ENCODE measurements at regions not wholly inside any gene's neighbourhood (a gene's known extent, or its start where the extent isn't known, plus 50 kb on each side); places are given as distances from the start of the nearest gene placed in this dataset.

DNA sequence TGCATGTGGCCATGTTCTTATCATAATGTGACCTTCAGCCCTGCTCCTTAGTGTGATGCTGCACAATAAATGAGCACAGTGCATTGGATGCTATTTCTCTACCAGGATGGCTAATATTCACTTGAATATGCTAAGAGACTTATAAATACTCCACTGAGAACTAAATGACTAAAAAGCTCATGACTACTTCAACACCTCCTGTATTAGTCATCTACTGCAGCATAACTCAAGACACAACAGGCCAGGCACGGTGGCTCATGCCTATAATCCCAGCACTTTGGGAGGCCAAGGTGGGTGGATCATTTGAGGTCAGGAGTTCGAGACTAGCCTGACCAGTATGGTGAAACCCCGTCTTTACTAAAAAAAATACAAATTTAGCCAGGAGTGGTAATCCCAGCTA, 213.4 kb downstream of the RND3 start:
- DNase-seq (ENCODE audit: low read depth, low spot score) (no peak), ATAC-seq (no peak)
- BruUV-seq (replicated peaks): no TSS peak
- Histone ChIP-seq H3K27me3 (ENCODE audit: control insufficient read depth, insufficient read depth, low read length) (no peaks in the 10 kb centered on the region), H3K27ac (ENCODE audit: low read length) (no peak overlapping the region), H3K4me1 (ENCODE audit: control insufficient read depth, insufficient read depth, low read length) (peaks cover 3% of the 10 kb centered on the region; the same call in 1 of the 2 replicates), H3K36me3 (ENCODE audit: control insufficient read depth, insufficient read depth, low read length) (no peaks in the 10 kb centered on the region), H3K4me3 (ENCODE audit: low read depth in 2 of 2, low read length in 2 of 2) (no peak overlapping the region), H3K9me3 (ENCODE audit: control insufficient read depth, insufficient read depth, low read depth, low read length) (no peaks in the 10 kb centered on the region)
- POLR2A ChIA-PET: no interaction called here
- TF ChIP-seq SIN3A (IDR thresholded peaks at IDR 0.05; ENCODE audit: borderline replicate concordance, insufficient read depth, low read depth, low read length): no peak
- TF ChIP-seq TCF7L2 (IDR thresholded peaks at IDR 0.05; ENCODE audit: low read depth, low read length): no peak
- TF ChIP-seq, protein P1, sequence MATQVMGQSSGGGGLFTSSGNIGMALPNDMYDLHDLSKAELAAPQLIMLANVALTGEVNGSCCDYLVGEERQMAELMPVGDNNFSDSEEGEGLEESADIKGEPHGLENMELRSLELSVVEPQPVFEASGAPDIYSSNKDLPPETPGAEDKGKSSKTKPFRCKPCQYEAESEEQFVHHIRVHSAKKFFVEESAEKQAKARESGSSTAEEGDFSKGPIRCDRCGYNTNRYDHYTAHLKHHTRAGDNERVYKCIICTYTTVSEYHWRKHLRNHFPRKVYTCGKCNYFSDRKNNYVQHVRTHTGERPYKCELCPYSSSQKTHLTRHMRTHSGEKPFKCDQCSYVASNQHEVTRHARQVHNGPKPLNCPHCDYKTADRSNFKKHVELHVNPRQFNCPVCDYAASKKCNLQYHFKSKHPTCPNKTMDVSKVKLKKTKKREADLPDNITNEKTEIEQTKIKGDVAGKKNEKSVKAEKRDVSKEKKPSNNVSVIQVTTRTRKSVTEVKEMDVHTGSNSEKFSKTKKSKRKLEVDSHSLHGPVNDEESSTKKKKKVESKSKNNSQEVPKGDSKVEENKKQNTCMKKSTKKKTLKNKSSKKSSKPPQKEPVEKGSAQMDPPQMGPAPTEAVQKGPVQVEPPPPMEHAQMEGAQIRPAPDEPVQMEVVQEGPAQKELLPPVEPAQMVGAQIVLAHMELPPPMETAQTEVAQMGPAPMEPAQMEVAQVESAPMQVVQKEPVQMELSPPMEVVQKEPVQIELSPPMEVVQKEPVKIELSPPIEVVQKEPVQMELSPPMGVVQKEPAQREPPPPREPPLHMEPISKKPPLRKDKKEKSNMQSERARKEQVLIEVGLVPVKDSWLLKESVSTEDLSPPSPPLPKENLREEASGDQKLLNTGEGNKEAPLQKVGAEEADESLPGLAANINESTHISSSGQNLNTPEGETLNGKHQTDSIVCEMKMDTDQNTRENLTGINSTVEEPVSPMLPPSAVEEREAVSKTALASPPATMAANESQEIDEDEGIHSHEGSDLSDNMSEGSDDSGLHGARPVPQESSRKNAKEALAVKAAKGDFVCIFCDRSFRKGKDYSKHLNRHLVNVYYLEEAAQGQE (IDR thresholded peaks at IDR 0.05; ENCODE audit: insufficient read depth in 1 of 2, low read depth in 2 of 2, low read length in 1 of 2): no peak
- TF ChIP-seq CTCF (IDR thresholded peaks at IDR 0.05): no peak
- no peak for TF ChIP-seq POLR2AphosphoS5 (IDR thresholded peaks at IDR 0.05; ENCODE audit: low read depth, low read length)
- CTCF ChIA-PET: no interaction called here
- in situ Hi-C loops (cut with HindIII; ENCODE audit: low pct_unique_long_range_greater_than_20kb, low sequenced_read_pairs) (no loop called here), intact Hi-C loops (cut with micrococcal nuclease; ENCODE audit: unreplicated experiment) (no loop called here)

- in situ Hi-C loops (cut with HindIII; ENCODE audit: low pct_unique_long_range_greater_than_20kb, low sequenced_read_pairs) (no loop called here), intact Hi-C loops (cut with micrococcal nuclease; ENCODE audit: unreplicated experiment) (no loop called here)
- TF ChIP-seq TCF7L2 (IDR thresholded peaks at IDR 0.05; ENCODE audit: low read depth, low read length): no peak
- TF ChIP-seq, protein P1 (IDR thresholded peaks at IDR 0.05; ENCODE audit: insufficient read depth in 1 of 2, low read depth in 2 of 2, low read length in 1 of 2): no peak
- TF ChIP-seq POLR2AphosphoS5 (IDR thresholded peaks at IDR 0.05; ENCODE audit: low read depth, low read length): no peak
- no peak for TF ChIP-seq SIN3A (IDR thresholded peaks at IDR 0.05; ENCODE audit: borderline replicate concordance, insufficient read depth, low read depth, low read length)
- TF ChIP-seq CTCF (IDR thresholded peaks at IDR 0.05): no peak
- ATAC-seq (peak; percentile 63), DNase-seq (ENCODE audit: low read depth, low spot score) (no peak)
- no peaks in the 10 kb centered on the region for H3K36me3 ChIP-seq (ENCODE audit: control insufficient read depth, insufficient read depth, low read length)
- no peaks in the 10 kb centered on the region for H3K9me3 ChIP-seq (ENCODE audit: control insufficient read depth, insufficient read depth, low read depth, low read length)
- ChIA-PET CTCF (no interaction called here), POLR2A (no interaction called here)
- no peak overlapping the region for H3K4me3 ChIP-seq (ENCODE audit: low read depth in 2 of 2, low read length in 2 of 2)
- BruUV-seq (replicated peaks): no TSS peak
- peaks cover 3% of the 10 kb centered on the region; the same call in 1 of the 2 replicates for H3K4me1 ChIP-seq (ENCODE audit: control insufficient read depth, insufficient read depth, low read length)
- no peak overlapping the region; the same call in 1 of the 2 replicates for H3K27ac ChIP-seq (ENCODE audit: low read length)
- H3K27me3 ChIP-seq (ENCODE audit: control insufficient read depth, insufficient read depth, low read length): no peaks in the 10 kb centered on the region
These were observed 215.3 kb downstream of the RND3 start for GRCh38 chr2:150271952-150272802.
